ENCODE measurements at regions not wholly inside any gene's neighbourhood (a gene's known extent, or its start where the extent isn't known, plus 50 kb on each side); places are given as distances from the start of the nearest gene placed in this dataset.

DNA sequence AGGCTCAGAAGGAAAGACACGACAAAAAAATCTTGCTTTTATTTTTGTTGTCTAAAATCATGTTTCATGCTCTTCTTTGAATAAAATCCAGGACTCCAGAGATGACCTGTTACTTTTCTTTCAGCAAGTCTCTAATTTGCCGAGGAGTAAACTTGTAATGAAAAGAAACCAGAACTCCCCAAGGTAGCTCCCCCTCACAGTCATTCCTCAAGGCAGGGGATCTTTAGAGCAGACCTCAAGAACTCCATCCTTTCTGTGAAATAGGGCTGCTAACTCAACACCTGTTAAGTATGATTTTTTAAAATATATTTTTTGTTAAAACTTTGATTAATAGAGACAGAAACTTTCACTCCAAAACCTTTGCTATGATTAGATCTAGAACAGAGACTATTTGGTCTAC, 82.7 kb upstream of the ABCD3 start:
- no peak overlapping the region for H3K4me3 Mint-ChIP-seq
- no peaks in the 10 kb centered on the region for H3K36me3 Mint-ChIP-seq
- H3K9me3 Mint-ChIP-seq = no peaks in the 10 kb centered on the region

DNA sequence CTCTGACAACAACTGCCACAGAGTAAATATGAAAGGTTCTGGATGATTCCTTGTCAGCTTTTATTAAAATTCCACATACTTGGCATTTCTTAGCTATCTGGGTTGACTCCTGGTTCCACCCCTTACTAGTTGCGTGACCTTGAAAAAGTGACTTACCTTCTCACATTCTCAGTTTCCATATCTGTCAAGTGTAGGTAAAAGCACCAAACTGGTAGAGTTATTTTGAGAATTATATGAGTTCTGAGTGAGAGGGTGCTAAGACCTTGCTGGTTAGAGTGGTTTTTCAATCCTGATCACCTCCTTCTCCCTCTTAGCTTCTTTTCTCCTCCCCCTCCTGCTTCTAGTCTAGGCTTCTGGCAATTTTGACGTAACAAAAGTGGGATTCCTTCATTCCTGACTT, 83.4 kb upstream of the ABCD3 start:
- ATAC-seq (replicated peaks) = no peak
- Mint-ChIP-seq H3K9me3 (no peaks in the 10 kb centered on the region), H3K4me1 (peaks cover 0 to 2% of the 10 kb centered on the region in 2 donors), H3K4me3 (no peak overlapping the region), H3K27me3 (peaks cover 20 to 28% of the 10 kb centered on the region in 2 donors), H3K27ac (no peak overlapping the region), H3K36me3 (no peaks in the 10 kb centered on the region)
- no peak for DNase-seq

More for the DNA sequence above, 82.7 kb upstream of the ABCD3 start:
- ATAC-seq (replicated peaks) (no peak), DNase-seq (no peak)
- Mint-ChIP-seq H3K4me1 (peaks cover 0 to 2% of the 10 kb centered on the region in 2 donors), H3K27ac (no peak overlapping the region), H3K27me3 (peaks cover 14 to 26% of the 10 kb centered on the region in 2 donors)

DNA sequence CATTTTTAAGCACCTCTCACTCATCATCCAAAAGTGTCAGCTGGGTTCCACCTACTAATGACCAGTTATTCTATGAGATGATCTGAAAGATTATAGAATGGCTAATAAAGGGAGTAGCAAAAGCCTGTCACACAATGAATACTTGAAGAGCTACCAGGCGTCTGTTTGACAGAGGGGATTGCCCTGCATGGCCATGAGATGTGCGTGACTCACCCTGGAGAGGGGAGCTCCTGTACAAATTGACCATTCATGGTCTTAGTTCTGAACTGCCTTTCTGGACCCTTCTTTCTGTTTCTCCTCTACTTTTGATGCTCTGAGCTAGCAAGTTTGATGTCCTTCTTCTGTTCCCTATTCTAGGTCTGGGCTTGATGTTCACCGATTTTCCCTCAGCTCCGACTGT, 85.2 kb upstream of the ABCD3 start:
- Mint-ChIP-seq H3K9me3 (no peaks in the 10 kb centered on the region), H3K36me3 (no peaks in the 10 kb centered on the region), H3K27ac (no peak overlapping the region), H3K4me1 (peaks cover 0 to 2% of the 10 kb centered on the region in 2 donors), H3K27me3 (peaks cover 27 to 39% of the 10 kb centered on the region in 2 donors), H3K4me3 (no peak overlapping the region)
- ATAC-seq (replicated peaks) (peak in 1 of 2 donors; percentile 34), DNase-seq (no peak)

DNA sequence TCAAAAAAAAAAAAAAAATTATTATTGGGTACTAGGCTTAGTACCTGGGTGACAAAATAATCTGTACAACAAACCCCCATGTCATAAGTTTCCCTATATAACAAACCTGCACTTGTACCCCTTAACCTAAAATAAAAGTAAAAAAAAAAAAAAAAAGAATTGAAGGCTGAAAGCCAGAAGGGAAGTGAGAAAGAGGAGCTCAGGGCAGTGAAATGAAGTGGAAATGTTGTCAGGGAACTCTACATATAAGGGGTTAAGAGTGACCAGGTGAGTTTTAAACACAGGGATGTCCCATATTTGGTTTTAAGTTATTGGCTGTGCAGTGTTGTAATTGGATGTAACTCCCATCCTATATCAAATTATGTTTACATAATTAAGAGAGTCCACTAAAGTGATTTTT, 85.7 kb upstream of the ABCD3 start:
- ATAC-seq (replicated peaks) = peak; percentile 25 to 33
- no peak overlapping the region for H3K4me3 Mint-ChIP-seq
- no peaks in the 10 kb centered on the region for H3K9me3 Mint-ChIP-seq

DNA sequence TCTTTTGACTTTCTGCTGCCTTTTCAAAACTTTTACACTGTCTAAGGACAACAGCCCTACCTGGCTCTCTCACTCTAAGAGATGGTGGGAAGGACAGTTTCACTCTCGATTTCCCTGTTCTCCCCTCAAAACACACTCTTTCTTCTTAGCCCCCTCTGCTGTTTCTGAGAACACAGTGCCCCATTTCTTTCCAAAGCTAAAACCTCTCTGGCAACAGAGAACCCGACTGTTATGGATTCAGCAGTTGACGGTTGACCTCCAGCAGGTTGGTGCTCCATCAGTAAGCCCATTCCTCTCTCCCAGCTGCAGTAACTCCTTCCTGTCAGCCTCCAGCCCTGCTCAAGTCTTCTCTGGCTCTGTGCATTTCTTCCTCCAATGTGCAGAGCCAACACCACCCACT, 88.2 kb upstream of the ABCD3 start:
- DNase-seq = no peak

More for the DNA sequence above, 85.7 kb upstream of the ABCD3 start:
- no peak for DNase-seq
- Mint-ChIP-seq H3K27ac (no peak overlapping the region), H3K4me1 (peaks cover 0 to 2% of the 10 kb centered on the region in 2 donors), H3K27me3 (peaks cover 28 to 40% of the 10 kb centered on the region in 2 donors), H3K36me3 (no peaks in the 10 kb centered on the region)

DNA sequence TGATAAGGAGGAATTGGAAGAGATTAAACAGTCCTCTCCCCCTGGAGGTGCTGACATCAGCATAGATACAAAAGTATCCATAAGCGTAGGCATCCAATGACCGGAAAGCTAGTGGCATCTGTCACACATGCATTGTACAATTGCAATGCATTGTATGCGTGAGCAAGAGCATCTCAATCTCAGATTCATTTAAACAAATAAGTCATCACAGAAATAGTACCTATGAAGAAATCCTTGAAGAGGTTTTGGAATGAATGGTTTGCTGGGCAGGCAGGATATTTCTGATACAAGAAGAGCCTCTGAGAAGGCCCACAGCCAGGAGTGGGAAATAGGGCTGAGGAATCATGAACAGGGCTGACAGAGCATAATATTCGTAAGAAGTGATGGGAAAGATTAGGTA, 88.9 kb upstream of the ABCD3 start:
- Mint-ChIP-seq H3K27me3 (peaks cover 39 to 49% of the 10 kb centered on the region in 2 donors), H3K27ac (no peak overlapping the region), H3K36me3 (no peaks in the 10 kb centered on the region), H3K4me3 (no peak overlapping the region), H3K4me1 (peaks cover 3 to 6% of the 10 kb centered on the region in 2 donors), H3K9me3 (no peaks in the 10 kb centered on the region)
- no peak for ATAC-seq (replicated peaks)
- no peak for DNase-seq

More for the DNA sequence above, 88.2 kb upstream of the ABCD3 start:
- Mint-ChIP-seq H3K27ac (no peak overlapping the region), H3K4me1 (peaks cover 3 to 6% of the 10 kb centered on the region in 2 donors), H3K36me3 (no peaks in the 10 kb centered on the region), H3K9me3 (no peaks in the 10 kb centered on the region), H3K27me3 (peaks cover 39 to 47% of the 10 kb centered on the region in 2 donors), H3K4me3 (no peak overlapping the region)
- ATAC-seq (replicated peaks) = no peak

DNA sequence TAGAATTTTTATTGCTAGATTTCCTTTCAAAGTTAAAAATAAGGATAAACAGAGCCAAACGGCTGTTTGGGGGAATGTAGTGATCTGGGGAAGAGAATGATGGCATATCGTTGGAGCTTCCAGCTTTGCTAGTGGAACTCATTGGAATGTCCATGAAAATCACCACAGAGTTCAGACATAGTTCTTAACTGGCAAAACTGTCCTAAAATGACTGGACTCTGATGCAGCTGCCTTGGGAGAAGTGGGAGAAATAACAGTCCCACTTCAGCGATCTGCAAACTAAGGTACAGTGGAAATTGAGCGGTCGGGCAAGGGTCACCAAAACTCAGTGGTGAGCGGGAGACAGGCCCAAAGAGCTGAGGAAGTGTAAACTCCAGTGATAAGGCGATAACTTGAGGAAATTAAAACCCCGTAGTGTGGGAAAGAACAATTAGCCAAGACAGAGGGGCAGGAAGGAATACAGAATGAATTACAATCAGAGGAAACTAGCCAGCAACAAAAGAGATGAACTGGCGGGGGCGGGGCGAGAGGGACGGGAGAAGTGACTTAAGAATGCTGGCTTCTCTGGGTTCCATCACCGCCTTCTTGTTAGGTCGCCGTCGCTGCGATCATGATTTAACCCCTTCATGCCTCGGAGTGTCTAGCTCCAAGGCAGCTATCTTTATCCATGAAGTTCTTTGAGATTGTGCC, 89.8 kb upstream of the ARHGAP29 start:
- DNase-seq (no peak), ATAC-seq (replicated peaks) (no peak)
- H3K27ac Mint-ChIP-seq = no peak overlapping the region
- H3K36me3 Mint-ChIP-seq = no peaks in the 10 kb centered on the region
- H3K4me1 Mint-ChIP-seq = peaks cover 1 to 6% of the 10 kb centered on the region in 2 donors
- H3K9me3 Mint-ChIP-seq = no peaks in the 10 kb centered on the region
- no peak overlapping the region for H3K4me3 Mint-ChIP-seq
- peaks cover 50 to 51% of the 10 kb centered on the region in 2 donors for H3K27me3 Mint-ChIP-seq

DNA sequence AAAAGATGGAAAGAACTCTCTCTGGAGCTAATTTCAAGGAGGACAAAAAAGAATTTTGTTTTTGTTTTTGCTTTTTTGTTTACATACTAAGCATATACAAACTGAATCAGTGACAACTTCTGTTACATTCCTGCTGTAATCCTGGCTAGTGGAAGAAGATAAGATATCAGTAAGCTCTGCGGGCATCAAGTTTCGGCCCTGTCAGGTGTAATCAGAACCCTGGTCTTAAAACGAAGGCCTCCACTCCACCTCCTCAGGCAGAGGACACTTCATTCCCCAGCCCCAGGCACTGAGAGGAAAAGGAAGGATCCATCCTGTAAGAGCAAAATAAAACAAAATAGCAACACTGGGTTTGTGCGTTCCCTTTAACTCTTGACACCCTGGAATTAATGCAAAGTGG, 88.9 kb upstream of the ARHGAP29 start:
- H3K36me3 Mint-ChIP-seq = no peaks in the 10 kb centered on the region
- H3K9me3 Mint-ChIP-seq = no peaks in the 10 kb centered on the region
- ATAC-seq (replicated peaks) (no peak), DNase-seq (no peak)
- peaks cover 1 to 6% of the 10 kb centered on the region in 2 donors for H3K4me1 Mint-ChIP-seq
- H3K4me3 Mint-ChIP-seq = no peak overlapping the region
- H3K27me3 Mint-ChIP-seq = peaks cover 46% of the 10 kb centered on the region in 2 donors
- H3K27ac Mint-ChIP-seq = no peak overlapping the region

DNA sequence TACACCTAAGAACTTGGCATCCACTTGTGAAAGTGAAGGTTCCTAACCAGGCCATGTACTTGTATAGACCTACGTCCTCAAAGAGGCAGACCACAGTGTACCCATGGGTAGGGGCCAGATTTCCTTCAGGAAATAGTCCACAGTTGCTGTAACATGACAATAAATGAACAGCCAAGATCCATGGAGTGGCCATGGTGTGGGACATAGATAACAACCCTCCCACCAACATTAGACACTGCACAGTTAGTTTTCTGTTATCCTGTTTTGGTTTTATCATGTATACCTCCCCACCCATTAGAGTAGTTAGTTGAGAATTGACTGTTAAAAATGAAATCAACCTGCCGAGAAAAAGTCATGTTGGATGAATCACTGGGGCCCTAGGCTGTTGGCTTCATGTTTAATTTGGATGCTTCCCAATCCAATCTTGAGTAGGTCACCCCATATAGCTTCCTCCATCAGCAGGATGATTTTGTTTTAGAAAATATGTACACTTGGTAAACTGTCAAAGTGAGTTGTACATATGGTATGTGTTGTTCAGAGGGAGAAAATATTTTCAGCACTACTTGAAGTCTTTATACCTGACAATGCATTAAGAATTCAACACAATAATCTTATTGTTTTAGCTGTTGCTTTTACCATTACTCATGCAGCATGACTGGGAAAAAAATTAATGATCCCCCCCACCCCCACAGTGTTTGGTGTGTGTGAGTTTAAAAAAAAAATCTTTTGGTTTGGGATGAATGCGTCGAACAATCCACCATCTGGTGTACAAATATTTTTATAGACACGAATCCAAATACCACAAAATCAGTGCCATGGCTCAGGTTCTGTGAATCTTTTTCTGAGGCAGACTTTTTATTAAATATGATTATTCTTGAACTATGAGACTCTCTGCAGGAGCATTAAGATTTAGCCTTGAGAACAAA, 88.3 kb upstream of the ARHGAP29 start:
- peaks cover 40 to 43% of the 10 kb centered on the region in 2 donors for H3K27me3 Mint-ChIP-seq
- H3K9me3 Mint-ChIP-seq = no peaks in the 10 kb centered on the region
- DNase-seq = no peak
- H3K27ac Mint-ChIP-seq = no peak overlapping the region
- ATAC-seq (replicated peaks) = no peak
- H3K4me1 Mint-ChIP-seq = peaks cover 1 to 6% of the 10 kb centered on the region in 2 donors
- no peaks in the 10 kb centered on the region for H3K36me3 Mint-ChIP-seq
- no peak overlapping the region for H3K4me3 Mint-ChIP-seq

DNA sequence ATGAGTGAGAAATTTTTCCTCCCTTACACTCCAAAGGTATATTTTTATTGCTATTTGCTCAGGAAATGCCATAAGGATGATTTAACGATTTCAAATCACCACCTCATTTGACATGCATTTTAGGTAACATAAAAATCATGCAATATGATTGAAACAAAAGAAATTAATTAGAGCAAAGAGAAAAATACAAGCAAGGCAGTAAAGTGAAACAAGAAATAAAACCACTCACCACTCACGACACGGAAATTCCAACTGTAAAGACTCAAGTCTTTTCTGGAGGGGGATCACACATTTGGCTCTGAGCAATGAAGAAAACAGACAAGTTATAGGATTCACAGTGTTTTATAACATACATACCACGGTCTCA, 86.8 kb upstream of the ARHGAP29 start:
- Mint-ChIP-seq H3K4me1 (peaks cover 1 to 6% of the 10 kb centered on the region in 2 donors), H3K36me3 (no peaks in the 10 kb centered on the region), H3K4me3 (no peak overlapping the region), H3K27me3 (peaks cover 31 to 38% of the 10 kb centered on the region in 2 donors), H3K9me3 (no peaks in the 10 kb centered on the region), H3K27ac (no peak overlapping the region)
- DNase-seq (no peak), ATAC-seq (replicated peaks) (no peak)

DNA sequence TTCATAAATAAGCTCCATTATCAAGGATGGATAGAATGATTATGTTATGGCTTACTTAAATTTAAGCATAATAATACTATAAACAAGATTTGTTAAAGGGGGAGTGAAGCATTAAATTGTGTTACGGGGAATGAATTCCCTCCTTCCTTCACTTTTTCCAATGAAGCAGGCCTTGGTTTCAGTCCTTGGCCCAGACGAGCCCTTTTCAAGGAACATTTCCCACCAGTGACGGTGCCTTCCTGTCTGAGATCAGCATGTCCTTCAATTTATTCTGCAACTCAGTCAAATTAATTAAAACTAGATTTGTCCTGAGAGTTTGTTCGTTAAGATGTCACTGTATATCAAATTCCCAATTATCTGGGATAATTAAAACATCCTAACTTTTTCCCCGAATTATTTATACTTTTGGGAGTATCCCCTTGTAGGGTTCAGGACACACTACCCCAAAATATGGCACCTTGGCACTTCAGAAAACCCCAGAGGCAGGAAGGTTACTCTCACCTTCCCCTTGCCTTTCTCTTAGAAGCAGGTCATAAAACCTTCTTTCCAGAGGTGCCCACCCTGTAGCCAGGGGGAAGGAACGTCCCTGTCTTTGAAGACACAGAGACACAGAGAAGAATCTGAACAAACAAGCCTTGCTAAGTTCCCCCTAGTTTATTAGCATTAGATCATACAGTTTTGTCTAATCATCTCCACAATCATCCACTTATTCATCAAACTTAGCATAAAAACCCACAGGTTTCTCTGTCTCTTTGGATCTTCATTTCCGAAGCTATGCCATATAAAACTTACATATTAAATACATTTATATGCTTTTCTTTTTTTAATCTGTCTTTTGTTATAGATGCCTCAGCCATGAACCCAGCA, 86.2 kb upstream of the ARHGAP29 start:
- Mint-ChIP-seq H3K36me3 (no peaks in the 10 kb centered on the region), H3K27ac (no peak overlapping the region), H3K27me3 (peaks cover 31 to 33% of the 10 kb centered on the region in 2 donors), H3K9me3 (no peaks in the 10 kb centered on the region), H3K4me3 (no peak overlapping the region), H3K4me1 (peaks cover 1 to 6% of the 10 kb centered on the region in 2 donors)
- ATAC-seq (replicated peaks) (no peak), DNase-seq (no peak)

DNA sequence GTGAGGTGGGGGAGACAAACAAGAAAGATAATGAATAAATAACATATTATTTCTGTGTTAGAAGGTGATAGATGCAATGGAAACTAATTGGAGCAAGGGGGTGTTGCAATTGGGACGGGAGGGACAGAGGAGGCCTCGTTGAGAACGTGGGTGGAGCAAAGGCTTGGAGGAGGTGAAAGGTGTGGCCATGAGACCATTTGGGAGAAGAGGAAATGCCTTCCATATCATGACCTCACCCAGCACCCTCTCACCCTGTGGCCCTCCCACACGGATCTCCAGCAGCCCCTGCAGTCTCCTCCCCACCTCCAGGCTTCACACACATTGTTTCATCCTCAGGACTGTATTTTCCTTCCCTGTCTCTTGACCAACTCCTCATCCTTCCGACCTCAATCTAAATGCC, 85.3 kb upstream of the ARHGAP29 start:
- peaks cover 1 to 6% of the 10 kb centered on the region in 2 donors for H3K4me1 Mint-ChIP-seq
- H3K27me3 Mint-ChIP-seq = peaks cover 23 to 28% of the 10 kb centered on the region in 2 donors
- H3K27ac Mint-ChIP-seq = no peak overlapping the region
- DNase-seq (no peak), ATAC-seq (replicated peaks) (no peak)
- no peaks in the 10 kb centered on the region for H3K36me3 Mint-ChIP-seq
- no peaks in the 10 kb centered on the region for H3K9me3 Mint-ChIP-seq
- H3K4me3 Mint-ChIP-seq = no peak overlapping the region

DNA sequence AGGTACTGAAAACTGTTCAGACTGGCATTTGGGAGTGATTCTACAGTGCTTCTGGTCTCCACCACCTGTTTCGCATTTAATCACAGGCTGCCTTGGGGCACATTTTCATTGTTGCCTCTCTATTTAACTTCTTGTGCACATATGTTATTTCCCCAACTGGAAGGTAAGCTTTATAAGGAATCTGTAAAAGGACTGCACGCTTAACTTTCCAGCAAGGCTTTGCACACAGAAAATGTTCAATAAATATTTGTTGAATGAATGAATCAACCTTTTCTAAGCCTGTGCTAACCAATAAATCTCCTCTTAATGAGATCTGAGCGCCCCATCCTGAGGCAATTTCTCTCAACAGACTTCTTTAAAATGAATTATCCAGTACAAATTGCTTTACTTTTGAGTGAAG, 84.3 kb upstream of the ARHGAP29 start:
- no peak for DNase-seq
- ATAC-seq (replicated peaks) = no peak
- no peaks in the 10 kb centered on the region for H3K4me1 Mint-ChIP-seq
- H3K36me3 Mint-ChIP-seq = no peaks in the 10 kb centered on the region
- no peaks in the 10 kb centered on the region for H3K9me3 Mint-ChIP-seq
- H3K27ac Mint-ChIP-seq = no peak overlapping the region
- H3K4me3 Mint-ChIP-seq = no peak overlapping the region
- peaks cover 15 to 21% of the 10 kb centered on the region in 2 donors for H3K27me3 Mint-ChIP-seq
